Endothelial cell of umbilical vein (primary cell): ENCODE measurements at regions not wholly inside any gene's neighbourhood (a gene's known extent, or its start where the extent isn't known, plus 50 kb on each side); places are given as distances from the start of the nearest gene placed in this dataset.

Source experiments
- BruUV-seq: library from RNA; stranded (reverse); fragments of 400-500 nt; replicated peaks from 2 replicates; lab custom pipeline; 2021; lab: Mats Ljungman, UMichigan
- CTCF ChIA-PET: fragments of 300-600, 350-600 bp; sonication (Branson Sonifier 250); formaldehyde crosslinking; loops from one replicate; lab custom pipeline; 2021; ENCODE audit warnings: antibody characterized with exemption, inconsistent platforms; lab: Charles Lee
- POLR2A ChIA-PET: fragments of 300-600, 350-600 bp; sonication (Branson Sonifier 250); formaldehyde crosslinking; loops from one replicate; lab custom pipeline; 2021; ENCODE audit warnings: antibody characterized with exemption, inconsistent platforms; lab: Charles Lee
- DNase-seq: peaks from one replicate; pipeline ENCODE4 v3.0.0-alpha.2; 2011; ENCODE audit warnings: low read depth, low spot score
- FAIRE-seq: peaks from 2 replicates; lab custom pipeline; 2011; peaks lifted over from hg19 to GRCh38; lab: Jason Lieb, UNC
- H2AFZ ChIP-seq: 2 replicates; pipeline ENCODE4 v1.6.0; 2012; ENCODE audit warnings: low read depth, low read length, control low read depth, inconsistent platforms
- H3K27ac ChIP-seq: 2 replicates; pipeline ENCODE4 v1.5.1; 2011; ENCODE audit warnings: low read depth, mild to moderate bottlenecking, control low read depth, low read length, moderate library complexity; ENCODE audit not compliant: insufficient read depth
- H3K27me3 ChIP-seq, 2 experiments: 2 replicates each; pipeline versions ENCODE4 v1.6.0 to v1.6.1; 2011; ENCODE audit warnings: low read length in 2 of 2, mixed read lengths in 1 of 2; ENCODE audit not compliant: control insufficient read depth in 2 of 2, insufficient read depth in 2 of 2
- H3K36me3 ChIP-seq, 2 experiments: 2 replicates in 1 of 2; 3 replicates in 1 of 2; pipeline ENCODE4 v1.5.1; 2011; ENCODE audit warnings: low read length in 2 of 2, mild to moderate bottlenecking in 1 of 2, moderate library complexity in 1 of 2; ENCODE audit not compliant: control insufficient read depth in 2 of 2, insufficient read depth in 2 of 2; ENCODE audit errors: extremely low read depth in 1 of 2
- H3K4me1 ChIP-seq: 3 replicates; pipeline ENCODE4 v1.5.1; 2011; ENCODE audit warnings: mild to moderate bottlenecking, low read length; ENCODE audit not compliant: control insufficient read depth, insufficient read depth; ENCODE audit errors: extremely low read depth
- H3K4me2 ChIP-seq: 2 replicates; pipeline ENCODE4 v1.6.1; 2011; ENCODE audit warnings: low read length, control low read depth, mixed read lengths; ENCODE audit not compliant: insufficient read depth
- H3K4me3 ChIP-seq, 3 experiments: fragments of 200-600 bp in 1 of 3; sonication (generic), shearing (Covaris generic) in 1 of 3; replicated peaks in 1 of 3; 2 replicates each; pipeline ENCODE4 v1.5.1; 2011 to 2016; ENCODE audit warnings: control low read depth in 3 of 3, low read length in 3 of 3, mild to moderate bottlenecking in 2 of 3, inconsistent platforms in 1 of 3, low read depth in 1 of 3, moderate library complexity in 1 of 3; ENCODE audit not compliant: insufficient read depth in 1 of 3
- H3K79me2 ChIP-seq: 2 replicates; pipeline ENCODE4 v1.6.0; 2012; ENCODE audit warnings: low read length, inconsistent platforms; ENCODE audit not compliant: control insufficient read depth, insufficient read depth
- H3K9ac ChIP-seq: replicated peaks from 2 replicates; pipeline ENCODE3; 2011; ENCODE audit warnings: low read length, control low read depth; ENCODE audit not compliant: insufficient read depth; ENCODE audit errors: extremely low read depth
- H3K9me1 ChIP-seq: replicated peaks from 3 replicates; pipeline ENCODE4 v1.6.0; 2011; ENCODE audit warnings: mild to moderate bottlenecking, low read length; ENCODE audit not compliant: control insufficient read depth, insufficient read depth; ENCODE audit errors: extremely low read depth
- H3K9me3 ChIP-seq: replicated peaks from 2 replicates; pipeline ENCODE4 v1.5.1; 2012; ENCODE audit warnings: low read length, inconsistent platforms; ENCODE audit not compliant: control insufficient read depth, insufficient read depth
- H4K20me1 ChIP-seq: replicated peaks from 2 replicates; pipeline ENCODE3; 2011; ENCODE audit warnings: mild to moderate bottlenecking, low read length; ENCODE audit not compliant: control insufficient read depth, insufficient read depth; ENCODE audit errors: extremely low read depth
- EZH2 ChIP-seq: IDR thresholded peaks from 2 replicates; pipeline ENCODE4 v1.6.1; 2012; ENCODE audit warnings: borderline replicate concordance, low read depth, mild to moderate bottlenecking, moderate library complexity, low read length, inconsistent platforms; ENCODE audit not compliant: severe bottlenecking
- FOS ChIP-seq: IDR thresholded peaks from 2 replicates; pipeline ENCODE4 v1.6.1; 2011; ENCODE audit warnings: mild to moderate bottlenecking, low read length, moderate library complexity, borderline replicate concordance; ENCODE audit not compliant: insufficient read depth
- GATA2 ChIP-seq: IDR thresholded peaks from 2 replicates; pipeline ENCODE4 v1.7.0; 2011; ENCODE audit warnings: low read depth, mild to moderate bottlenecking, moderate library complexity, mixed read lengths, low read length; ENCODE audit not compliant: insufficient read length, insufficient read depth
- JUN ChIP-seq: IDR thresholded peaks from 2 replicates; pipeline ENCODE4 v1.6.1; 2011; ENCODE audit warnings: borderline replicate concordance, low read depth; ENCODE audit not compliant: insufficient read length, insufficient read depth
- MAX ChIP-seq: IDR thresholded peaks from 2 replicates; pipeline ENCODE4 v1.6.1; 2011; ENCODE audit not compliant: insufficient read depth, insufficient read length
- MYC ChIP-seq: IDR thresholded peaks from one replicate; pipeline ENCODE4 v1.6.1; 2011; ENCODE audit warnings: mild to moderate bottlenecking, low read depth, low read length
- POLR2A ChIP-seq: IDR thresholded peaks from 2 replicates; pipeline ENCODE4 v1.6.1; 2012; ENCODE audit warnings: low read depth, mild to moderate bottlenecking, control low read depth, low read length
- POLR2AphosphoS5 ChIP-seq: IDR thresholded peaks from 2 replicates; pipeline ENCODE4 v1.6.1; 2012; ENCODE audit warnings: low read depth, mild to moderate bottlenecking, control low read depth, low read length, moderate library complexity; ENCODE audit not compliant: insufficient read depth
- dilution Hi-C: fragments of 300-500 bp; cut with MboI; formaldehyde crosslinking; loops from one replicate; pipeline ENCODE4 v1.15.0; 2019; ENCODE audit warnings: low sequenced_read_pairs; ENCODE audit not compliant: extremely low pct_ligation_motif_present
- intact Hi-C: fragments of 100-400 bp; cut with micrococcal nuclease; formaldehyde crosslinking; loops from one replicate; pipeline ENCODE4 v1.10.0; 2022
- TF ChIP-seq, protein P1 (sequence below), 2 donors: IDR thresholded peaks; 1 replicate in 1 of 2; 2 replicates in 1 of 2; pipeline ENCODE4 v1.5.1; 2011; ENCODE audit warnings: low read length in 2 of 2, mild to moderate bottlenecking in 2 of 2, moderate library complexity in 2 of 2, control low read depth in 1 of 2, inconsistent platforms in 1 of 2, low read depth in 1 of 2; ENCODE audit not compliant: insufficient read depth in 1 of 2; ENCODE audit errors: extremely low read depth in 1 of 2

DNA sequence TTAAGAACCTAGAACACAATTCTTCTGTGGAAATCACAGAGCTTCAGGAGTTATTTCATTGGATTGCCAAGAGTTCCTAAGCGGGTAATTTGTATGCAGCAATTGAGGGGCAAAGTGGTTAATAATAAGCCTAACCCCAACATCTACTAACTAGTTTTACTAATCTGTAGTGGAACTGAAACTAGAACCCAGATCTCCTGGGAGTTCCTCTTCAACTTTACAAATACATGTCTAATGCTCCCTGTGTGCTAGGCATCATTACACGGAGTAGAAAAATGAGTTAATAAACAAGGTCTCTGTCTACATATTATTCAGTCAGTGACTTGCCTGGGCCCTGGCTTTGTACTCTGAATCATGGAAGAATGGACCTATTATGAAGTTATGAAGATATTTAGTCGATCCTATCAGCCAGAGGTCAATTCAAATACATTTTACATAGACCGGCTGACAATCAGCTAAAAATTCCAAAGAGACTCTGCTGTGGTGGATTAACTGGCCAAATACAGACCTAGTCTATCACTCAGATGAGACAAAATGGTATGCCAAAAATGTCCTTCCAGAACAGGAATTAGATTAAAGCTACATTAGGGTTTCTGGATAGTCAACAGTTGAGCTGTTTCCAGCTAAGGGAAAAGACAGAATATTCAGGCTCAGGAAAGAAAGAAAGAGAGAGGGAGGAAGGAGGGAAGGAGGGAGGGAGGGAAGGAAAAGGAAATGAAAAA, 326.0 kb downstream of the FBXW7 start:
- H2AFZ ChIP-seq = no peak overlapping the region
- H3K27me3 ChIP-seq = no peaks in the 10 kb centered on the region
- POLR2A ChIA-PET = no interaction called here
- H3K9ac ChIP-seq = no peak overlapping the region
- no peak for TF ChIP-seq MYC
- no peak for TF ChIP-seq POLR2AphosphoS5
- no peak for TF ChIP-seq JUN
- no peak for TF ChIP-seq POLR2A
- TF ChIP-seq MAX = no peak
- TF ChIP-seq, protein P1, sequence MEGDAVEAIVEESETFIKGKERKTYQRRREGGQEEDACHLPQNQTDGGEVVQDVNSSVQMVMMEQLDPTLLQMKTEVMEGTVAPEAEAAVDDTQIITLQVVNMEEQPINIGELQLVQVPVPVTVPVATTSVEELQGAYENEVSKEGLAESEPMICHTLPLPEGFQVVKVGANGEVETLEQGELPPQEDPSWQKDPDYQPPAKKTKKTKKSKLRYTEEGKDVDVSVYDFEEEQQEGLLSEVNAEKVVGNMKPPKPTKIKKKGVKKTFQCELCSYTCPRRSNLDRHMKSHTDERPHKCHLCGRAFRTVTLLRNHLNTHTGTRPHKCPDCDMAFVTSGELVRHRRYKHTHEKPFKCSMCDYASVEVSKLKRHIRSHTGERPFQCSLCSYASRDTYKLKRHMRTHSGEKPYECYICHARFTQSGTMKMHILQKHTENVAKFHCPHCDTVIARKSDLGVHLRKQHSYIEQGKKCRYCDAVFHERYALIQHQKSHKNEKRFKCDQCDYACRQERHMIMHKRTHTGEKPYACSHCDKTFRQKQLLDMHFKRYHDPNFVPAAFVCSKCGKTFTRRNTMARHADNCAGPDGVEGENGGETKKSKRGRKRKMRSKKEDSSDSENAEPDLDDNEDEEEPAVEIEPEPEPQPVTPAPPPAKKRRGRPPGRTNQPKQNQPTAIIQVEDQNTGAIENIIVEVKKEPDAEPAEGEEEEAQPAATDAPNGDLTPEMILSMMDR (IDR thresholded peaks at IDR 0.05; ENCODE audit: extremely low read depth in 1 of 2, insufficient read depth in 1 of 2, low read depth in 1 of 2, low read length in 2 of 2) = no peak
- TF ChIP-seq GATA2 = no peak
- TF ChIP-seq FOS = no peak
- TF ChIP-seq EZH2 = no peak
- no peak for DNase-seq
- no peak for FAIRE-seq
- H3K27ac ChIP-seq = no peak overlapping the region
- no peaks in the 10 kb centered on the region for H3K9me3 ChIP-seq
- no peaks in the 10 kb centered on the region for H4K20me1 ChIP-seq
- no peaks in the 10 kb centered on the region for H3K36me3 ChIP-seq
- no peak overlapping the region for H3K4me2 ChIP-seq
- intact Hi-C loops = no loop called here
- no TSS peak for BruUV-seq
- dilution Hi-C loops = no loop called here
- H3K79me2 ChIP-seq = no peaks in the 10 kb centered on the region
- H3K4me3 ChIP-seq = no peak overlapping the region
- CTCF ChIA-PET = interaction anchor here (1.1 to 1.8 kb wide), 3 partner anchors 19 to 176 kb away, joined by 3 to 4 read pairs (median 3); no protein-coding TSS in a partner anchor
- H3K4me1 ChIP-seq = peaks cover 22% of the 10 kb centered on the region
- no peaks in the 10 kb centered on the region for H3K9me1 ChIP-seq
